Erythroblast (primary cell): ENCODE measurements at regions not wholly inside any gene's neighbourhood (a gene's known extent, or its start where the extent isn't known, plus 50 kb on each side); places are given as distances from the start of the nearest gene placed in this dataset.

Source experiments
- GATA1 ChIP-seq: IDR thresholded peaks from 2 replicates; pipeline ENCODE4 v1.6.1; 2011; ENCODE audit warnings: low read depth, mild to moderate bottlenecking, control low read depth, low read length, moderate library complexity
- POLR2A ChIP-seq: IDR thresholded peaks from 2 replicates; pipeline ENCODE4 v1.6.1; 2011; ENCODE audit warnings: mild to moderate bottlenecking, low read length

- TF ChIP-seq POLR2A (no peak), GATA1 (no peak)
These were observed 686.7 kb upstream of the RBFOX1 start for GRCh38 chr16:6645768-6646568.
